ENCODE measurements at regions not wholly inside any gene's neighbourhood (a gene's known extent, or its start where the extent isn't known, plus 50 kb on each side); places are given as distances from the start of the nearest gene placed in this dataset.
A peak's percentile ranks its signal among the peaks of the same experiment; 100 is the strongest.

- Histone ChIP-seq H3K18ac (ENCODE audit: low read depth in 1 of 2, low read length in 2 of 2) (no peak overlapping the region), H4K91ac (ENCODE audit: low read length) (no peak overlapping the region), H3K27ac (ENCODE audit: low read length, poor library complexity, severe bottlenecking) (no peak overlapping the region), H3K14ac (ENCODE audit: low read length in 2 of 2) (no peak overlapping the region), H4K8ac (ENCODE audit: low read length) (no peak overlapping the region), H3K4me3 (ENCODE audit: insufficient read depth in 1 of 2, low read depth in 1 of 2, low read length in 2 of 2) (no peak overlapping the region), H2AK5ac (ENCODE audit: low read length, severe bottlenecking) (no peak overlapping the region), H2BK12ac (ENCODE audit: low read length in 2 of 2) (no peak overlapping the region), H3K4ac (ENCODE audit: low read depth in 1 of 2, low read length in 2 of 2) (no peak overlapping the region), H3K36me3 (ENCODE audit: control insufficient read depth in 1 of 2, insufficient read depth in 2 of 2, low read depth in 1 of 2, low read length in 2 of 2) (no peaks in the 10 kb centered on the region), H3K23ac (ENCODE audit: low read length in 2 of 2) (no peak overlapping the region), H2AFZ (ENCODE audit: low read depth, low read length) (no peak overlapping the region), H2BK120ac (ENCODE audit: low read depth, low read length) (no peak overlapping the region), H3K9me3 (ENCODE audit: control insufficient read depth, low read length) (peaks cover 24% of the 10 kb centered on the region), H2BK5ac (ENCODE audit: low read depth, low read length, poor library complexity, severe bottlenecking) (no peak overlapping the region), H3K4me1 (ENCODE audit: control insufficient read depth, insufficient read depth, low read depth, low read length) (no peaks in the 10 kb centered on the region), H3K27me3 (ENCODE audit: control insufficient read depth in 1 of 2, insufficient read depth in 1 of 2, low read length in 2 of 2) (no peaks in the 10 kb centered on the region), H2BK15ac (ENCODE audit: low read depth, poor library complexity, severe bottlenecking) (no peak overlapping the region), H3K9ac (ENCODE audit: low read length) (no peak overlapping the region), H3K79me1 (replicated peaks; ENCODE audit: low read length, poor library complexity, severe bottlenecking) (no peaks in the 10 kb centered on the region), H3K4me2 (ENCODE audit: low read length, poor library complexity, severe bottlenecking) (no peak overlapping the region)
- 100% methylated on average over 3 of the region's 3 CpGs for WGBS
- no peak for DNase-seq
Measured at GRCh38 chr1:79797487-79797886, 791.0 kb upstream of the ADGRL4 start.

DNA sequence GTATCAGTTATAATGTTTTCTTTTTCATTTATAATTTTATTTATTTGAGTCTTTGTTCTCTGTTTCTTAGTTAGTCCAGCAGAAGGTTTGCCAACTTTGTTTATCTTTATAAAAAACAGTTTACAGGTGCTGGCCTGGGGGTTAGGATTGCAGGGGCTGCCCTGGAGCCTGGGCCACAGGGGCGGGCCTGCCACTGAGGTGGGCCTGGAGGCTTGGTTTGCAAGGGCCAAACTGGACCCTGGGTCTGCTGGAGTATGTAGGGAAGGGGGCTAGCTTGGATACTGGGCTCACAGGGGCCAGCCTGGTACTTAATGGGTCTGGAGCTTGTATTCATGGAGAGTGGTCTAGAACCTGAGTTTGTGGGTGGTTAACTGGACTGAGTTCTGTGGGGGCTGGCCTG lies 789.9 kb upstream of the ADGRL4 start:
- no peaks in the 10 kb centered on the region for H3K27me3 ChIP-seq (ENCODE audit: control insufficient read depth in 1 of 2, insufficient read depth in 1 of 2, low read length in 2 of 2)
- no peak overlapping the region for H2AK5ac ChIP-seq (ENCODE audit: low read length, severe bottlenecking)
- no peak overlapping the region for H3K27ac ChIP-seq (ENCODE audit: low read length, poor library complexity, severe bottlenecking)
- H3K9ac ChIP-seq (ENCODE audit: low read length): no peak overlapping the region
- no peak overlapping the region for H4K91ac ChIP-seq (ENCODE audit: low read length)
- no peak overlapping the region for H2BK12ac ChIP-seq (ENCODE audit: low read length in 2 of 2)
- H2BK5ac ChIP-seq (ENCODE audit: low read depth, low read length, poor library complexity, severe bottlenecking): no peak overlapping the region
- H3K4me2 ChIP-seq (ENCODE audit: low read length, poor library complexity, severe bottlenecking): no peak overlapping the region
- H4K8ac ChIP-seq (ENCODE audit: low read length): no peak overlapping the region
- H2BK120ac ChIP-seq (ENCODE audit: low read depth, low read length): no peak overlapping the region
- H3K9me3 ChIP-seq (ENCODE audit: control insufficient read depth, low read length): peaks cover 24% of the 10 kb centered on the region
- H3K4ac ChIP-seq (ENCODE audit: low read depth in 1 of 2, low read length in 2 of 2): no peak overlapping the region
- no peak overlapping the region for H3K4me3 ChIP-seq (ENCODE audit: insufficient read depth in 1 of 2, low read depth in 1 of 2, low read length in 2 of 2)
- H3K14ac ChIP-seq (ENCODE audit: low read length in 2 of 2): no peak overlapping the region
- no peak overlapping the region for H2BK15ac ChIP-seq (ENCODE audit: low read depth, poor library complexity, severe bottlenecking)
- H3K79me1 ChIP-seq (replicated peaks; ENCODE audit: low read length, poor library complexity, severe bottlenecking): no peaks in the 10 kb centered on the region
- H3K23ac ChIP-seq (ENCODE audit: low read length in 2 of 2): no peak overlapping the region
- WGBS: 89% methylated on average over 1 of the region's 1 CpG
- no peak for DNase-seq
- no peaks in the 10 kb centered on the region for H3K36me3 ChIP-seq (ENCODE audit: control insufficient read depth in 1 of 2, insufficient read depth in 2 of 2, low read depth in 1 of 2, low read length in 2 of 2)
- no peaks in the 10 kb centered on the region for H3K4me1 ChIP-seq (ENCODE audit: control insufficient read depth, insufficient read depth, low read depth, low read length)
- no peak overlapping the region for H3K18ac ChIP-seq (ENCODE audit: low read depth in 1 of 2, low read length in 2 of 2)
- no peak overlapping the region for H2AFZ ChIP-seq (ENCODE audit: low read depth, low read length)

DNA sequence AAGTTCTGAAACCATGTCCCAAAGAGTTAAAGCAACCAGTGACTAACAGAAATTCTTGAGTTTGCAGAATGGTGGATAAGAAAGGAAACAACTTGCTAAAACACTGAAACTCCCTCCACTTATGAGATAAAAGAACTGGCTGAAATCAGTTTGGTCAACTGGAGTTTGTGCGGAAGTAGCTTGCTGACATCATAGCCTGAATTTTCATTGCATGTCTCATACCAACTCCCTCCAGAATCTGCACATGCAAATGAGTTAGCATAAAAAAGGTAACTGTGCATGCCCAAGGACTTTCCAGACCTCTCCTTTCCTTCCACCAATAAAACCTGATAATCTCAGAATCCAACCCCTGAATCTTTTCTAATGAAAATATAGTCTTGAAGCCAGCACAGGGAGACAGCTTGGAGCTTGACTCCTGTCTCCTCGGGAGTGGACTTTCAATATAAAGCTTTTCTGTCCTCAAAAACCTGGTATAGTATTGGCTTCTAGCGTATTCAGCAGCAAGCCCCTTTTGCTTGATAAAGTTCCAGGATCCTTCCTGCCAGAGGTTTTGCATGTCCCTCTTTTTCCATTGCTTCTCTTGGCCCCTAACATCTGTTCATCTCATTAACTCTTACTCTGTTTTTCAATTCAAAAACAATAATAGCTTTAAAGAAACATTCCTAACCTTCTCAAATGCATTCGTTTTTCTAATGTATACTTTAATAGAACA lies 785.8 kb upstream of the ADGRL4 start:
- Histone ChIP-seq H2AK5ac (ENCODE audit: low read length, severe bottlenecking) (no peak overlapping the region), H3K27me3 (ENCODE audit: control insufficient read depth in 1 of 2, insufficient read depth in 1 of 2, low read length in 2 of 2) (no peaks in the 10 kb centered on the region), H3K9me3 (ENCODE audit: control insufficient read depth, low read length) (peaks cover 24% of the 10 kb centered on the region), H3K27ac (ENCODE audit: low read length, poor library complexity, severe bottlenecking) (no peak overlapping the region), H4K91ac (ENCODE audit: low read length) (no peak overlapping the region), H2BK12ac (ENCODE audit: low read length in 2 of 2) (no peak overlapping the region), H3K4me2 (ENCODE audit: low read length, poor library complexity, severe bottlenecking) (no peak overlapping the region), H2AFZ (ENCODE audit: low read depth, low read length) (no peak overlapping the region), H3K4me3 (ENCODE audit: insufficient read depth in 1 of 2, low read depth in 1 of 2, low read length in 2 of 2) (no peak overlapping the region), H2BK120ac (ENCODE audit: low read depth, low read length) (no peak overlapping the region), H3K4ac (ENCODE audit: low read depth in 1 of 2, low read length in 2 of 2) (no peak overlapping the region), H3K36me3 (ENCODE audit: control insufficient read depth in 1 of 2, insufficient read depth in 2 of 2, low read depth in 1 of 2, low read length in 2 of 2) (no peaks in the 10 kb centered on the region), H3K79me1 (replicated peaks; ENCODE audit: low read length, poor library complexity, severe bottlenecking) (no peaks in the 10 kb centered on the region), H3K23ac (ENCODE audit: low read length in 2 of 2) (no peak overlapping the region), H3K18ac (ENCODE audit: low read depth in 1 of 2, low read length in 2 of 2) (no peak overlapping the region), H3K9ac (ENCODE audit: low read length) (no peak overlapping the region), H3K4me1 (ENCODE audit: control insufficient read depth, insufficient read depth, low read depth, low read length) (no peaks in the 10 kb centered on the region), H2BK5ac (ENCODE audit: low read depth, low read length, poor library complexity, severe bottlenecking) (no peak overlapping the region), H2BK15ac (ENCODE audit: low read depth, poor library complexity, severe bottlenecking) (no peak overlapping the region), H3K14ac (ENCODE audit: low read length in 2 of 2) (no peak overlapping the region), H4K8ac (ENCODE audit: low read length) (no peak overlapping the region)
- WGBS: 72% methylated on average over 4 of the region's 4 CpGs
- peak; percentile 49 for DNase-seq

DNA sequence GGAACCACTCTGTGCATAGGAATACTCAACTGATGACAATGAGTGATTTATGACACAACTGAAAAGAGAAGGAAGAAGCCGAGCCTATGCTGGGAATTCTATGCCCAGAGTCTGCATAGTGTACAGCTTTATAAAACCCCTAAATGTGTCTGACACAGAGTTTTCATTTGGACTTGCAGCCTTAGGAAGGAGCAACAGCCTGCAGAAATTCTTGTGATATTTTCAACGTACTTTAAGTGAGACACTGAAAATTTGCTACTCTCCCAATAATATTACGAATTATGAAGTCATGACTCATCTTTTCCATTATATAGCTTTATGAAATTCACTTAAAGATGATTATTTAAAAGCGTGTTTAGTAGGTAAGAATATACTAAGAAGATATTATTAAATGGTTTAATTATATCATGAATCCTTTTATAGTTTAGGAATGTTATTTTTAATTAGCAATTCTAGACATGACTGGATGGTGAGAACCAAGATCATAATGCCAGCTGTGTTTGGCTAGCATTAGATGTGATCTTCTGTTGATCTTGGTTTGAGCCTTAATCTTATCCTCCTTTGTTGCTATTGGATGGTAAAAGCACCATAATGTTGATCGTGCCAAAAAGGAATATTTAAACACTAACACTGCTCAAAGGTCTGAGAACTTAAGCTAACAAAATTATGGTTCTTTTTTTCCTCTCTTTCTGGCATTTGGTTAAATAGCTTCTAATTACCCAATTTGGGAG lies 785.1 kb upstream of the ADGRL4 start:
- Histone ChIP-seq H3K14ac (ENCODE audit: low read length in 2 of 2) (no peak overlapping the region), H3K9ac (ENCODE audit: low read length) (no peak overlapping the region), H3K23ac (ENCODE audit: low read length in 2 of 2) (no peak overlapping the region), H3K27me3 (ENCODE audit: control insufficient read depth in 1 of 2, insufficient read depth in 1 of 2, low read length in 2 of 2) (no peaks in the 10 kb centered on the region), H2AK5ac (ENCODE audit: low read length, severe bottlenecking) (no peak overlapping the region), H3K79me1 (replicated peaks; ENCODE audit: low read length, poor library complexity, severe bottlenecking) (no peaks in the 10 kb centered on the region), H3K36me3 (ENCODE audit: control insufficient read depth in 1 of 2, insufficient read depth in 2 of 2, low read depth in 1 of 2, low read length in 2 of 2) (no peaks in the 10 kb centered on the region), H2BK15ac (ENCODE audit: low read depth, poor library complexity, severe bottlenecking) (no peak overlapping the region), H3K4ac (ENCODE audit: low read depth in 1 of 2, low read length in 2 of 2) (no peak overlapping the region), H3K4me3 (ENCODE audit: insufficient read depth in 1 of 2, low read depth in 1 of 2, low read length in 2 of 2) (no peak overlapping the region), H3K27ac (ENCODE audit: low read length, poor library complexity, severe bottlenecking) (no peak overlapping the region), H2BK5ac (ENCODE audit: low read depth, low read length, poor library complexity, severe bottlenecking) (no peak overlapping the region), H3K4me2 (ENCODE audit: low read length, poor library complexity, severe bottlenecking) (no peak overlapping the region), H2BK120ac (ENCODE audit: low read depth, low read length) (no peak overlapping the region), H2BK12ac (ENCODE audit: low read length in 2 of 2) (no peak overlapping the region), H4K8ac (ENCODE audit: low read length) (no peak overlapping the region), H3K18ac (ENCODE audit: low read depth in 1 of 2, low read length in 2 of 2) (no peak overlapping the region), H2AFZ (ENCODE audit: low read depth, low read length) (no peak overlapping the region), H4K91ac (ENCODE audit: low read length) (no peak overlapping the region), H3K9me3 (ENCODE audit: control insufficient read depth, low read length) (peaks cover 24% of the 10 kb centered on the region), H3K4me1 (ENCODE audit: control insufficient read depth, insufficient read depth, low read depth, low read length) (no peaks in the 10 kb centered on the region)
- WGBS: 86% methylated on average over 2 of the region's 5 CpGs
- no peak for DNase-seq

All from mesenchymal stem cell (in vitro differentiated cells and primary cell).